Neural progenitor cell (in vitro differentiated cells): ENCODE measurements at regions not wholly inside any gene's neighbourhood (a gene's known extent, or its start where the extent isn't known, plus 50 kb on each side); places are given as distances from the start of the nearest gene placed in this dataset.

ENCODE experiments used
- CTCF ChIP-seq: fragments of 200-600 bp; sonication (generic); IDR thresholded peaks from 2 replicates; pipeline ENCODE4 v1.5.1; 2017; ENCODE audit warnings: antibody characterized with exemption, mild to moderate bottlenecking
- EZH2phosphoT487 ChIP-seq: fragments of 200-600 bp; sonication (generic); IDR thresholded peaks from 2 replicates; pipeline ENCODE4 v1.6.1; 2017; ENCODE audit warnings: antibody characterized with exemption

- TF ChIP-seq CTCF (no peak), EZH2phosphoT487 (no peak)
These were observed 658.6 kb upstream of the CAMK1G start for GRCh38 chr1:208924928-208925327.
